GM12878 (cell line): ENCODE measurements at regions not wholly inside any gene's neighbourhood (a gene's known extent, or its start where the extent isn't known, plus 50 kb on each side); places are given as distances from the start of the nearest gene placed in this dataset.

Experiments used
- ATAC-seq: fragments of 200-7000 bp; cut with Tn5 transposase; 3 replicates; pipeline ENCODE4 v1.9.1; 2020; ENCODE audit warnings: mild to moderate bottlenecking, moderate library complexity
- BruUV-seq: library from RNA; stranded (reverse); fragments of 400-500 nt; replicated peaks from 2 replicates; lab custom pipeline; 2021; lab: Mats Ljungman, UMichigan
- CTCF ChIA-PET: fragments of 300-600 bp; sonication (Branson Sonifier 250); formaldehyde crosslinking; extraction: SDS; loops from one replicate; lab custom pipeline; 2021; ENCODE audit warnings: inconsistent platforms; lab: Yijun Ruan, JAX
- POLR2A ChIA-PET: fragments of 350-600 bp; formaldehyde crosslinking; extraction: SDS; loops from one replicate; lab custom pipeline; 2021; ENCODE audit warnings: inconsistent platforms; lab: Charles Lee
- RAD21 ChIA-PET: fragments of 300-600 bp; sonication (Branson Sonifier 250); formaldehyde crosslinking; loops from one replicate; lab custom pipeline; 2023; ENCODE audit warnings: antibody characterized with exemption; ENCODE audit not compliant: unreplicated experiment; lab: Charles Lee
- SMC1A ChIA-PET: fragments of 300-600 bp; sonication (Branson Sonifier 250); formaldehyde crosslinking; loops from one replicate; lab custom pipeline; 2023; ENCODE audit not compliant: unreplicated experiment, uncharacterized antibody; lab: Charles Lee
- DNase-seq: peaks from one replicate; pipeline ENCODE4 v3.0.0-alpha.2; 2011; ENCODE audit warnings: low read depth, low spot score
- FAIRE-seq: peaks from 3 replicates; lab custom pipeline; 2011; peaks lifted over from hg19 to GRCh38; lab: Jason Lieb, UNC
- H2AFZ ChIP-seq: 2 replicates; pipeline ENCODE4 v1.6.0; 2011; ENCODE audit warnings: low read depth, low read length, control low read depth; ENCODE audit not compliant: control insufficient read depth
- H3K27ac ChIP-seq: 2 replicates; pipeline ENCODE4 v1.5.1; 2011; ENCODE audit warnings: control low read depth; ENCODE audit not compliant: control insufficient read depth, insufficient read depth
- H3K27me3 ChIP-seq, 2 experiments: replicated peaks in 1 of 2; 2 replicates each; pipeline versions ENCODE4 v1.6.0 to v1.6.1; 2011; ENCODE audit warnings: low read length in 1 of 2; ENCODE audit not compliant: control insufficient read depth in 2 of 2, insufficient read depth in 2 of 2
- H3K36me3 ChIP-seq, 2 experiments: 2 replicates each; pipeline ENCODE4 v1.5.1; 2011; ENCODE audit warnings: low read length in 1 of 2; ENCODE audit not compliant: control insufficient read depth in 2 of 2, insufficient read depth in 2 of 2
- H3K4me1 ChIP-seq: 2 replicates; pipeline ENCODE4 v1.6.1; 2011; ENCODE audit warnings: mild to moderate bottlenecking, low read length, moderate library complexity, mixed read lengths; ENCODE audit not compliant: control insufficient read depth, insufficient read depth
- H3K4me2 ChIP-seq: 2 replicates; pipeline ENCODE4 v1.6.0; 2011; ENCODE audit warnings: control low read depth; ENCODE audit not compliant: control insufficient read depth, insufficient read depth
- H3K4me3 ChIP-seq: fragments of 200-600 bp; sonication (generic); 2 replicates; pipeline ENCODE4 v1.5.1; 2016
- H3K79me2 ChIP-seq: 2 replicates; pipeline ENCODE4 v1.6.0; 2011; ENCODE audit warnings: low read length; ENCODE audit not compliant: control insufficient read depth, insufficient read depth
- H3K9ac ChIP-seq: 2 replicates; pipeline ENCODE4 v1.8.0; 2011; ENCODE audit warnings: low read length, control low read depth, mixed read lengths; ENCODE audit not compliant: control insufficient read depth, insufficient read depth
- H3K9me3 ChIP-seq: replicated peaks from 3 replicates; pipeline ENCODE4 v1.5.1; 2011; ENCODE audit warnings: mild to moderate bottlenecking, low read length; ENCODE audit not compliant: control insufficient read depth, insufficient read depth
- H4K20me1 ChIP-seq: 2 replicates; pipeline ENCODE4 v1.6.0; 2011; ENCODE audit not compliant: control insufficient read depth, insufficient read depth
- ATF7 ChIP-seq: fragments of 450-650 bp; IDR thresholded peaks from 2 replicates; pipeline ENCODE4 v1.6.1; 2016; ENCODE audit warnings: low read depth, mild to moderate bottlenecking
- BACH1 ChIP-seq: fragments of 450-650 bp; IDR thresholded peaks from 2 replicates; pipeline ENCODE4 v1.6.1; 2017; ENCODE audit warnings: mild to moderate bottlenecking, borderline replicate concordance
- HDGF ChIP-seq: fragments of 450-650 bp; IDR thresholded peaks from 2 replicates; pipeline ENCODE4 v1.6.1; 2016; ENCODE audit warnings: antibody characterized with exemption
- PML ChIP-seq: IDR thresholded peaks from 2 replicates; pipeline ENCODE4 v1.6.1; 2012; ENCODE audit warnings: low read length, inconsistent platforms
- STAT3 ChIP-seq: IDR thresholded peaks from 2 replicates; pipeline ENCODE4 v1.6.1; 2011; ENCODE audit warnings: low read depth, low read length, improper control_type of control experiment
- TBL1XR1 ChIP-seq: IDR thresholded peaks from 2 replicates; pipeline ENCODE4 v1.6.1; 2012; ENCODE audit warnings: low read depth, low read length, improper control_type of control experiment
- ZNF207 ChIP-seq: fragments of 450-650 bp; IDR thresholded peaks from 2 replicates; pipeline ENCODE4 v1.6.1; 2014; ENCODE audit warnings: antibody characterized with exemption, mild to moderate bottlenecking, borderline replicate concordance
- ZNF217 ChIP-seq: fragments of 450-650 bp; IDR thresholded peaks from 2 replicates; pipeline ENCODE4 v1.6.1; 2017; ENCODE audit warnings: antibody characterized with exemption, mild to moderate bottlenecking
- WGBS: methylation state at CpG from one replicate; pipeline ENCODE4 v1.1.6; 2016; ENCODE audit warnings: low lambda C conversion rate; ENCODE audit not compliant: insufficient replicate concordance, insufficient coverage; ENCODE audit errors: missing lambda C conversion rate; 5-methylcytosine and 5-hydroxymethylcytosine counted together
- in situ Hi-C: fragments of 300-500 bp; cut with MboI; formaldehyde crosslinking; loops from 9 replicates; pipeline ENCODE4 v1.14.3; 2018; ENCODE audit warnings: mixed read lengths
- intact Hi-C: fragments of 100-400 bp; cut with micrococcal nuclease; formaldehyde crosslinking; loops from one replicate; pipeline ENCODE4 v1.14.2; 2022; ENCODE audit not compliant: unreplicated experiment
- TF ChIP-seq, protein P1 (sequence below): fragments of 450-650 bp; IDR thresholded peaks from 2 replicates; pipeline ENCODE4 v1.6.1; 2017; ENCODE audit warnings: antibody characterized with exemption, mild to moderate bottlenecking, moderate library complexity
- TF ChIP-seq, protein P2 (sequence below): fragments of 450-650 bp; IDR thresholded peaks from 2 replicates; pipeline ENCODE4 v1.6.1; 2017; ENCODE audit warnings: low read depth, mild to moderate bottlenecking, moderate library complexity
- TF ChIP-seq, protein P3 (sequence below): fragments of 150-350 bp; IDR thresholded peaks from 2 replicates; pipeline ENCODE4 v1.6.1; 2016; ENCODE audit warnings: low read depth, low read length
- TF ChIP-seq, protein P4 (sequence below): IDR thresholded peaks from 2 replicates; pipeline ENCODE4 v1.6.1; 2011; ENCODE audit warnings: low read depth, low read length, improper control_type of control experiment, borderline replicate concordance

DNA sequence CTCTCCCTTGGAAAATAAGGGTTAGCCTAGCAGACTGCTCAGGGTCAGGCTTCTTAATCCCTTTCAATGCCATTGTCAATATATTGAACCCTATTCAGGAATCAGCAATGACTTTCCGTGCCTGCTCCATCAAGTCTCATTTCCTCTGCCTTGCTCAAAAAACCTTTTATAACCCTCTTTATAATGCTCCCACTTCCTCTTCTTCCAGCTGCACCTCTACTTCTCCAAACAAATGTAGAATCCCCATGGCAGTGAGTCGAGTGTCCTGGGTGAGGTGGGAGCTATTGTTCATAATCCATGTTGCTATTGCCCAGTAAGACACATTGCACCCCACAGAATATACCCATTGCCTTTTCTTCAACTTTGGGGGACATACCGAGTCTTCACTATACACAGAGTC, 58.6 kb downstream of the OLIG1 start:
- SMC1A ChIA-PET: interaction anchor here (0.7 to 1.6 kb wide), 3 partner anchors 134 to 290 kb away, joined by 3 to 7 read pairs (median 4); no protein-coding TSS in a partner anchor
- Histone ChIP-seq H4K20me1 (no peaks in the 10 kb centered on the region), H2AFZ (no peak overlapping the region), H3K4me3 (no peak overlapping the region), H3K79me2 (no peaks in the 10 kb centered on the region), H3K36me3 (no peaks in the 10 kb centered on the region), H3K4me1 (no peaks in the 10 kb centered on the region), H3K27me3 (peaks cover 2% of the 10 kb centered on the region in 2 experiments; a peak in 3 of 4 replicates), H3K9ac (no peak overlapping the region), H3K4me2 (no peak overlapping the region), H3K9me3 (no peaks in the 10 kb centered on the region), H3K27ac (no peak overlapping the region)
- in situ Hi-C loops (loop anchor here (5.0 kb wide), 1 partner anchor 296 kb away; no protein-coding TSS in a partner anchor), intact Hi-C loops (loop anchor here (5.0 kb wide), 1 partner anchor 476 kb away; no protein-coding TSS in a partner anchor)
- BruUV-seq: no TSS peak
- WGBS: 24% methylated on average over 3 of the region's 3 CpGs
- CTCF ChIA-PET: interaction anchor here (0.6 to 5.2 kb wide), 5 partner anchors 42 to 188 kb away, joined by 3 to 47 read pairs (median 24); no protein-coding TSS in a partner anchor
- POLR2A ChIA-PET: no interaction called here
- TF ChIP-seq PML (no peak), ZNF207 (no peak), TBL1XR1 (no peak), BACH1 (no peak), ZNF217 (no peak), STAT3 (no peak), ATF7 (no peak), HDGF (no peak)
- TF ChIP-seq, protein P1, sequence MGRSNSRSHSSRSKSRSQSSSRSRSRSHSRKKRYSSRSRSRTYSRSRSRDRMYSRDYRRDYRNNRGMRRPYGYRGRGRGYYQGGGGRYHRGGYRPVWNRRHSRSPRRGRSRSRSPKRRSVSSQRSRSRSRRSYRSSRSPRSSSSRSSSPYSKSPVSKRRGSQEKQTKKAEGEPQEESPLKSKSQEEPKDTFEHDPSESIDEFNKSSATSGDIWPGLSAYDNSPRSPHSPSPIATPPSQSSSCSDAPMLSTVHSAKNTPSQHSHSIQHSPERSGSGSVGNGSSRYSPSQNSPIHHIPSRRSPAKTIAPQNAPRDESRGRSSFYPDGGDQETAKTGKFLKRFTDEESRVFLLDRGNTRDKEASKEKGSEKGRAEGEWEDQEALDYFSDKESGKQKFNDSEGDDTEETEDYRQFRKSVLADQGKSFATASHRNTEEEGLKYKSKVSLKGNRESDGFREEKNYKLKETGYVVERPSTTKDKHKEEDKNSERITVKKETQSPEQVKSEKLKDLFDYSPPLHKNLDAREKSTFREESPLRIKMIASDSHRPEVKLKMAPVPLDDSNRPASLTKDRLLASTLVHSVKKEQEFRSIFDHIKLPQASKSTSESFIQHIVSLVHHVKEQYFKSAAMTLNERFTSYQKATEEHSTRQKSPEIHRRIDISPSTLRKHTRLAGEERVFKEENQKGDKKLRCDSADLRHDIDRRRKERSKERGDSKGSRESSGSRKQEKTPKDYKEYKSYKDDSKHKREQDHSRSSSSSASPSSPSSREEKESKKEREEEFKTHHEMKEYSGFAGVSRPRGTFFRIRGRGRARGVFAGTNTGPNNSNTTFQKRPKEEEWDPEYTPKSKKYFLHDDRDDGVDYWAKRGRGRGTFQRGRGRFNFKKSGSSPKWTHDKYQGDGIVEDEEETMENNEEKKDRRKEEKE: no peak
- TF ChIP-seq, protein P2, sequence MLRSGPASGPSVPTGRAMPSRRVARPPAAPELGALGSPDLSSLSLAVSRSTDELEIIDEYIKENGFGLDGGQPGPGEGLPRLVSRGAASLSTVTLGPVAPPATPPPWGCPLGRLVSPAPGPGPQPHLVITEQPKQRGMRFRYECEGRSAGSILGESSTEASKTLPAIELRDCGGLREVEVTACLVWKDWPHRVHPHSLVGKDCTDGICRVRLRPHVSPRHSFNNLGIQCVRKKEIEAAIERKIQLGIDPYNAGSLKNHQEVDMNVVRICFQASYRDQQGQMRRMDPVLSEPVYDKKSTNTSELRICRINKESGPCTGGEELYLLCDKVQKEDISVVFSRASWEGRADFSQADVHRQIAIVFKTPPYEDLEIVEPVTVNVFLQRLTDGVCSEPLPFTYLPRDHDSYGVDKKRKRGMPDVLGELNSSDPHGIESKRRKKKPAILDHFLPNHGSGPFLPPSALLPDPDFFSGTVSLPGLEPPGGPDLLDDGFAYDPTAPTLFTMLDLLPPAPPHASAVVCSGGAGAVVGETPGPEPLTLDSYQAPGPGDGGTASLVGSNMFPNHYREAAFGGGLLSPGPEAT: no peak
- TF ChIP-seq, protein P3, sequence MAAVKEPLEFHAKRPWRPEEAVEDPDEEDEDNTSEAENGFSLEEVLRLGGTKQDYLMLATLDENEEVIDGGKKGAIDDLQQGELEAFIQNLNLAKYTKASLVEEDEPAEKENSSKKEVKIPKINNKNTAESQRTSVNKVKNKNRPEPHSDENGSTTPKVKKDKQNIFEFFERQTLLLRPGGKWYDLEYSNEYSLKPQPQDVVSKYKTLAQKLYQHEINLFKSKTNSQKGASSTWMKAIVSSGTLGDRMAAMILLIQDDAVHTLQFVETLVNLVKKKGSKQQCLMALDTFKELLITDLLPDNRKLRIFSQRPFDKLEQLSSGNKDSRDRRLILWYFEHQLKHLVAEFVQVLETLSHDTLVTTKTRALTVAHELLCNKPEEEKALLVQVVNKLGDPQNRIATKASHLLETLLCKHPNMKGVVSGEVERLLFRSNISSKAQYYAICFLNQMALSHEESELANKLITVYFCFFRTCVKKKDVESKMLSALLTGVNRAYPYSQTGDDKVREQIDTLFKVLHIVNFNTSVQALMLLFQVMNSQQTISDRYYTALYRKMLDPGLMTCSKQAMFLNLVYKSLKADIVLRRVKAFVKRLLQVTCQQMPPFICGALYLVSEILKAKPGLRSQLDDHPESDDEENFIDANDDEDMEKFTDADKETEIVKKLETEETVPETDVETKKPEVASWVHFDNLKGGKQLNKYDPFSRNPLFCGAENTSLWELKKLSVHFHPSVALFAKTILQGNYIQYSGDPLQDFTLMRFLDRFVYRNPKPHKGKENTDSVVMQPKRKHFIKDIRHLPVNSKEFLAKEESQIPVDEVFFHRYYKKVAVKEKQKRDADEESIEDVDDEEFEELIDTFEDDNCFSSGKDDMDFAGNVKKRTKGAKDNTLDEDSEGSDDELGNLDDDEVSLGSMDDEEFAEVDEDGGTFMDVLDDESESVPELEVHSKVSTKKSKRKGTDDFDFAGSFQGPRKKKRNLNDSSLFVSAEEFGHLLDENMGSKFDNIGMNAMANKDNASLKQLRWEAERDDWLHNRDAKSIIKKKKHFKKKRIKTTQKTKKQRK: no peak
- TF ChIP-seq, protein P4, sequence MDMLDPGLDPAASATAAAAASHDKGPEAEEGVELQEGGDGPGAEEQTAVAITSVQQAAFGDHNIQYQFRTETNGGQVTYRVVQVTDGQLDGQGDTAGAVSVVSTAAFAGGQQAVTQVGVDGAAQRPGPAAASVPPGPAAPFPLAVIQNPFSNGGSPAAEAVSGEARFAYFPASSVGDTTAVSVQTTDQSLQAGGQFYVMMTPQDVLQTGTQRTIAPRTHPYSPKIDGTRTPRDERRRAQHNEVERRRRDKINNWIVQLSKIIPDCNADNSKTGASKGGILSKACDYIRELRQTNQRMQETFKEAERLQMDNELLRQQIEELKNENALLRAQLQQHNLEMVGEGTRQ: no peak
- RAD21 ChIA-PET: no interaction called here
- DNase-seq: no peak
- no peak for ATAC-seq
- no peak for FAIRE-seq
